GM23338 (cell line): ENCODE measurements at regions not wholly inside any gene's neighbourhood (a gene's known extent, or its start where the extent isn't known, plus 50 kb on each side); places are given as distances from the start of the nearest gene placed in this dataset.

Source experiments
- ATAC-seq: fragments of 200-7000 bp; cut with Tn5 transposase; 3 replicates; pipeline ENCODE4 v1.9.1; 2020
- DNase-seq: peaks from one replicate; pipeline ENCODE4 v3.0.0-alpha.2; 2015; ENCODE audit warnings: low spot score
- H2AFZ ChIP-seq: fragments of 200-600 bp; sonication (generic); 2 replicates; pipeline ENCODE4 v1.8.0; 2016; ENCODE audit warnings: antibody characterized with exemption, mild to moderate bottlenecking, moderate library complexity
- H3F3A ChIP-seq: fragments of 200-600 bp; sonication (generic); replicated peaks from 2 replicates; pipeline ENCODE4 v1.8.0; 2017; ENCODE audit warnings: antibody characterized with exemption, mixed run types, low read depth
- H3K27ac ChIP-seq: fragments of 200-600 bp; sonication (generic); 2 replicates; pipeline ENCODE4 v1.6.1; 2016; ENCODE audit warnings: low read depth
- H3K27me3 ChIP-seq: fragments of 200-600 bp; sonication (generic); 2 replicates; pipeline ENCODE4 v1.8.0; 2016; ENCODE audit warnings: mild to moderate bottlenecking, mixed run types, moderate library complexity; ENCODE audit not compliant: insufficient read depth
- H3K36me3 ChIP-seq: fragments of 200-600 bp; sonication (generic); 2 replicates; pipeline ENCODE4 v1.8.0; 2016; ENCODE audit warnings: mild to moderate bottlenecking; ENCODE audit not compliant: insufficient read depth
- H3K4me1 ChIP-seq: fragments of 200-600 bp; sonication (generic); 2 replicates; pipeline ENCODE4 v1.8.0; 2016; ENCODE audit warnings: mild to moderate bottlenecking, moderate library complexity; ENCODE audit not compliant: insufficient read depth
- H3K4me2 ChIP-seq: fragments of 200-600 bp; sonication (generic); 2 replicates; pipeline ENCODE4 v1.7.1; 2017; ENCODE audit warnings: mixed run types
- H3K4me3 ChIP-seq: fragments of 200-600 bp; sonication (generic); 2 replicates; pipeline ENCODE4 v1.6.1; 2016; ENCODE audit warnings: mixed run types
- H3K79me2 ChIP-seq: fragments of 200-600 bp; sonication (generic); replicated peaks from 2 replicates; pipeline ENCODE4 v1.8.0; 2017; ENCODE audit warnings: mild to moderate bottlenecking; ENCODE audit not compliant: insufficient read depth
- H3K9me2 ChIP-seq: fragments of 200-600 bp; sonication (generic); 2 replicates; pipeline ENCODE4 v1.8.0; 2017; ENCODE audit not compliant: insufficient read depth
- H4K20me1 ChIP-seq: fragments of 200-600 bp; sonication (generic); replicated peaks from 2 replicates; pipeline ENCODE4 v1.8.0; 2017; ENCODE audit warnings: mild to moderate bottlenecking; ENCODE audit not compliant: insufficient read depth
- H3K27ac Mint-ChIP-seq: 2 replicates; pipeline ENCODE4 v1.8.0; 2020; ENCODE audit warnings: inconsistent platforms, mild to moderate bottlenecking, moderate library complexity, mixed read lengths
- H3K27me3 Mint-ChIP-seq: 3 replicates; pipeline ENCODE4 v1.8.0; 2022; ENCODE audit warnings: low read depth, mild to moderate bottlenecking, moderate library complexity, mixed read lengths, inconsistent platforms; ENCODE audit not compliant: insufficient read depth, poor library complexity
- H3K36me3 Mint-ChIP-seq: 3 replicates; pipeline ENCODE4 v1.8.0; 2021; ENCODE audit warnings: low read depth, mild to moderate bottlenecking, inconsistent platforms, moderate library complexity, mixed read lengths
- H3K4me1 Mint-ChIP-seq: 3 replicates; pipeline ENCODE4 v1.8.0; 2020; ENCODE audit warnings: mild to moderate bottlenecking, inconsistent platforms, mixed read lengths
- H3K4me3 Mint-ChIP-seq: 3 replicates; pipeline ENCODE4 v1.8.0; 2021; ENCODE audit warnings: moderate library complexity, mild to moderate bottlenecking, inconsistent platforms, mixed read lengths
- H3K9me3 Mint-ChIP-seq: 3 replicates; pipeline ENCODE4 v1.8.0; 2020; ENCODE audit warnings: moderate library complexity, mild to moderate bottlenecking, inconsistent platforms, mixed read lengths
- CTCF ChIP-seq, 2 experiments: fragments of 200-600 bp in 1 of 2; sonication (generic) in 1 of 2; conservative IDR thresholded peaks; 2 replicates each; pipeline versions ENCODE4 v1.5.1 to v1.6.1; 2016 to 2017; ENCODE audit warnings: antibody characterized with exemption in 2 of 2, low read depth in 2 of 2, mild to moderate bottlenecking in 2 of 2, moderate library complexity in 1 of 2
- EZH2 ChIP-seq: fragments of 200-600 bp; sonication (generic); IDR thresholded peaks from one replicate; pipeline ENCODE4 v1.8.0; 2017; ENCODE audit warnings: antibody characterized with exemption, mild to moderate bottlenecking, low read depth; ENCODE audit not compliant: unreplicated experiment
- POLR2AphosphoS5 ChIP-seq: IDR thresholded peaks from 2 replicates; pipeline ENCODE4 v1.6.1; 2016; ENCODE audit warnings: antibody characterized with exemption, low read depth
- ZNF114 ChIP-seq: fragments of 250-450 bp; sonication (Bioruptor Pico); IDR thresholded peaks from 2 replicates; pipeline ENCODE4 v1.5.0; 2020; ENCODE audit warnings: mild to moderate bottlenecking, moderate library complexity
- ZNF331 ChIP-seq: fragments of 250-450 bp; sonication (Bioruptor Pico); IDR thresholded peaks from 2 replicates; pipeline ENCODE4 v1.5.0; 2020; ENCODE audit warnings: low read depth, mild to moderate bottlenecking, moderate library complexity
- ZNF462 ChIP-seq: fragments of 250-450 bp; sonication (Bioruptor Pico); IDR thresholded peaks from 2 replicates; pipeline ENCODE4 v1.5.0; 2020; ENCODE audit warnings: mild to moderate bottlenecking, moderate library complexity

GRCh38 chr2:144006139-144006538, 513.8 kb downstream of the ZEB2 start:
- TF ChIP-seq CTCF (conservative IDR thresholded peaks at IDR 0.05; ENCODE audit: low read depth in 2 of 2) (no peak), ZNF331 (CRISPR knock-in tag) (no peak), POLR2AphosphoS5 (no peak), ZNF462 (no peak), ZNF114 (CRISPR knock-in tag) (no peak), EZH2 (no peak)

More at GRCh38 chr2:144006139-144006538, 513.8 kb downstream of the ZEB2 start:
- no peak for DNase-seq
- no peaks in the 10 kb centered on the region for H3K9me2 ChIP-seq
- H3K79me2 ChIP-seq, result no peaks in the 10 kb centered on the region
- Mint-ChIP-seq H3K9me3 (no peaks in the 10 kb centered on the region), H3K27me3 (no peaks in the 10 kb centered on the region), H3K4me1 (peaks cover 15% of the 10 kb centered on the region), H3K36me3 (no peaks in the 10 kb centered on the region), H3K4me3 (no peak overlapping the region), H3K27ac (no peak overlapping the region)
- H3F3A ChIP-seq, result no peaks in the 10 kb centered on the region
- H3K36me3 ChIP-seq, result no peaks in the 10 kb centered on the region
- ATAC-seq, result no peak
- H3K27me3 ChIP-seq, result no peaks in the 10 kb centered on the region
- no peak overlapping the region for H2AFZ ChIP-seq
- H3K4me2 ChIP-seq, result no peak overlapping the region
- no peaks in the 10 kb centered on the region for H4K20me1 ChIP-seq
- peaks cover 11% of the 10 kb centered on the region for H3K4me1 ChIP-seq
- no peak overlapping the region for H3K4me3 ChIP-seq
- H3K27ac ChIP-seq, result no peak overlapping the region
